Neural progenitor cell (in vitro differentiated cells): ENCODE measurements at regions not wholly inside any gene's neighbourhood (a gene's known extent, or its start where the extent isn't known, plus 50 kb on each side); places are given as distances from the start of the nearest gene placed in this dataset.

Source experiments
- DNase-seq: peaks from one replicate; pipeline ENCODE4 v3.0.0-alpha.2; 2016; ENCODE audit warnings: low spot score
- H2AFZ ChIP-seq: fragments of 200-600 bp; sonication (generic); replicated peaks from 2 replicates; pipeline ENCODE4 v1.6.1; 2016; ENCODE audit warnings: antibody characterized with exemption
- H3F3A ChIP-seq: fragments of 200-600 bp; sonication (generic); 2 replicates; pipeline ENCODE4 v1.6.1; 2016; ENCODE audit warnings: antibody characterized with exemption, low read depth
- H3K27ac ChIP-seq: fragments of 200-600 bp; sonication (generic); 2 replicates; pipeline ENCODE4 v1.5.1; 2016; ENCODE audit warnings: mild to moderate bottlenecking
- H3K27me3 ChIP-seq: fragments of 200-600 bp; sonication (generic); 2 replicates; pipeline ENCODE4 v1.6.1; 2016; ENCODE audit warnings: mild to moderate bottlenecking, moderate library complexity
- H3K36me3 ChIP-seq: fragments of 200-600 bp; sonication (generic); 2 replicates; pipeline ENCODE4 v1.5.1; 2016
- H3K4me1 ChIP-seq: fragments of 200-600 bp; sonication (generic); 2 replicates; pipeline ENCODE4 v1.6.1; 2016; ENCODE audit warnings: mixed run types
- H3K4me2 ChIP-seq: fragments of 200-600 bp; sonication (generic); 2 replicates; pipeline ENCODE4 v1.6.1; 2016
- H3K4me3 ChIP-seq: fragments of 200-600 bp; sonication (generic); 2 replicates; pipeline ENCODE4 v1.5.1; 2016
- H3K79me2 ChIP-seq: fragments of 200-600 bp; sonication (generic); 2 replicates; pipeline ENCODE4 v1.6.1; 2016; ENCODE audit warnings: low read depth
- H3K9ac ChIP-seq: fragments of 200-600 bp; sonication (generic); 2 replicates; pipeline ENCODE4 v1.6.1; 2016
- H3K9me3 ChIP-seq: fragments of 200-600 bp; sonication (generic); 2 replicates; pipeline ENCODE4 v1.5.1; 2016; ENCODE audit warnings: low read depth
- H4K20me1 ChIP-seq: fragments of 200-600 bp; sonication (generic); 2 replicates; pipeline ENCODE4 v1.6.1; 2016; ENCODE audit warnings: low read depth
- H3K27ac Mint-ChIP-seq: 3 replicates; pipeline ENCODE4 v1.8.0; 2021; ENCODE audit warnings: mixed read lengths
- H3K27me3 Mint-ChIP-seq: 2 replicates; pipeline ENCODE4 v1.8.0; 2022; ENCODE audit warnings: low read depth, mild to moderate bottlenecking, inconsistent platforms, moderate library complexity, mixed read lengths; ENCODE audit not compliant: insufficient read depth
- H3K36me3 Mint-ChIP-seq: 3 replicates; pipeline ENCODE4 v1.8.0; 2021; ENCODE audit warnings: mixed read lengths
- H3K4me1 Mint-ChIP-seq: 3 replicates; pipeline ENCODE4 v1.8.0; 2021; ENCODE audit warnings: mixed read lengths
- H3K4me3 Mint-ChIP-seq: 3 replicates; pipeline ENCODE4 v1.8.0; 2021; ENCODE audit warnings: mild to moderate bottlenecking, moderate library complexity, mixed read lengths
- H3K9me3 Mint-ChIP-seq: 3 replicates; pipeline ENCODE4 v1.8.0; 2020; ENCODE audit warnings: mixed read lengths
- EZH2 ChIP-seq: fragments of 200-600 bp; sonication (generic); IDR thresholded peaks from 2 replicates; pipeline ENCODE4 v1.6.1; 2017; ENCODE audit warnings: antibody characterized with exemption, mild to moderate bottlenecking, moderate library complexity
- EZH2phosphoT487 ChIP-seq: fragments of 200-600 bp; sonication (generic); IDR thresholded peaks from 2 replicates; pipeline ENCODE4 v1.6.1; 2017; ENCODE audit warnings: antibody characterized with exemption
- TF ChIP-seq, protein P1 (sequence below): fragments of 200-600 bp; sonication (generic); IDR thresholded peaks from 2 replicates; pipeline ENCODE4 v1.5.1; 2017; ENCODE audit warnings: antibody characterized with exemption, mild to moderate bottlenecking

- Mint-ChIP-seq H3K27ac (peak overlapping the region; percentile 37), H3K4me3 (no peak overlapping the region), H3K9me3 (no peaks in the 10 kb centered on the region), H3K36me3 (no peaks in the 10 kb centered on the region), H3K4me1 (peaks cover 15% of the 10 kb centered on the region), H3K27me3 (peaks cover 6% of the 10 kb centered on the region)
- no peak overlapping the region for H3K4me2 ChIP-seq
- no peaks in the 10 kb centered on the region for H3K9me3 ChIP-seq
- no peaks in the 10 kb centered on the region for H3K4me1 ChIP-seq
- no peak overlapping the region for H3K27ac ChIP-seq
- H3F3A ChIP-seq, result no peaks in the 10 kb centered on the region
- TF ChIP-seq, protein P1, sequence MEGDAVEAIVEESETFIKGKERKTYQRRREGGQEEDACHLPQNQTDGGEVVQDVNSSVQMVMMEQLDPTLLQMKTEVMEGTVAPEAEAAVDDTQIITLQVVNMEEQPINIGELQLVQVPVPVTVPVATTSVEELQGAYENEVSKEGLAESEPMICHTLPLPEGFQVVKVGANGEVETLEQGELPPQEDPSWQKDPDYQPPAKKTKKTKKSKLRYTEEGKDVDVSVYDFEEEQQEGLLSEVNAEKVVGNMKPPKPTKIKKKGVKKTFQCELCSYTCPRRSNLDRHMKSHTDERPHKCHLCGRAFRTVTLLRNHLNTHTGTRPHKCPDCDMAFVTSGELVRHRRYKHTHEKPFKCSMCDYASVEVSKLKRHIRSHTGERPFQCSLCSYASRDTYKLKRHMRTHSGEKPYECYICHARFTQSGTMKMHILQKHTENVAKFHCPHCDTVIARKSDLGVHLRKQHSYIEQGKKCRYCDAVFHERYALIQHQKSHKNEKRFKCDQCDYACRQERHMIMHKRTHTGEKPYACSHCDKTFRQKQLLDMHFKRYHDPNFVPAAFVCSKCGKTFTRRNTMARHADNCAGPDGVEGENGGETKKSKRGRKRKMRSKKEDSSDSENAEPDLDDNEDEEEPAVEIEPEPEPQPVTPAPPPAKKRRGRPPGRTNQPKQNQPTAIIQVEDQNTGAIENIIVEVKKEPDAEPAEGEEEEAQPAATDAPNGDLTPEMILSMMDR, result no peak
- TF ChIP-seq EZH2, result no peak
- no peak for TF ChIP-seq EZH2phosphoT487
- no peaks in the 10 kb centered on the region for H3K36me3 ChIP-seq
- H3K79me2 ChIP-seq, result no peaks in the 10 kb centered on the region
- DNase-seq, result no peak
- no peaks in the 10 kb centered on the region for H3K27me3 ChIP-seq
- H3K4me3 ChIP-seq, result no peak overlapping the region
- no peak overlapping the region for H3K9ac ChIP-seq
- no peak overlapping the region for H2AFZ ChIP-seq
- H4K20me1 ChIP-seq, result no peaks in the 10 kb centered on the region
Observed at GRCh38 chr11:112773264-112773663, 188.0 kb upstream of the NCAM1 start.

DNA sequence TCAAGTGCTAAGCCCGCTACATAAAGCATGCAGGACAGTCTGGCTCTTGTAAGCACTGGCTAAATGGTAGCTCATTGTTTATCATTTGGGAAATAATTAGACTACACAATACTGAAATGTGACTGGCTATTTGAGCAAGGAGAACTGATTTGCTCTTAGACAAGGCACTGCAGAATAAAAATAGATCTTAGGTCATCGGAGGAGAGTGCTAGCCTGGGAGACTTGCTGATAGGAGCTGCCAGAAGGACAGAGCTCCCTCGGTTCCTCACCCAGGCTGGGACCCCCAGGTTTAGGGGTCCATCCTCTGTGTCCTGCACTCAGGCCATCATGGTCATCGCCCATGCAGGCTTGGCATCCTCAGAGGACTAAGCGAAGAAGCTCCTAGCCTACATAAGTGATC lies 184.4 kb upstream of the NCAM1 start:
- no peak overlapping the region for H3K27ac ChIP-seq
- Mint-ChIP-seq H3K27me3 (peaks cover 2% of the 10 kb centered on the region), H3K36me3 (no peaks in the 10 kb centered on the region), H3K4me3 (no peak overlapping the region), H3K27ac (peak overlapping the region; percentile 28), H3K9me3 (no peaks in the 10 kb centered on the region), H3K4me1 (peaks cover 12% of the 10 kb centered on the region)
- no peak overlapping the region for H3K9ac ChIP-seq
- H3F3A ChIP-seq, result no peaks in the 10 kb centered on the region
- H2AFZ ChIP-seq, result no peak overlapping the region
- no peaks in the 10 kb centered on the region for H3K9me3 ChIP-seq
- peaks cover 6% of the 10 kb centered on the region for H3K4me1 ChIP-seq
- H3K4me2 ChIP-seq, result no peak overlapping the region
- H3K79me2 ChIP-seq, result no peaks in the 10 kb centered on the region
- H3K4me3 ChIP-seq, result no peak overlapping the region
- TF ChIP-seq EZH2phosphoT487 (no peak), EZH2 (no peak)
- TF ChIP-seq, protein P1, result no peak
- no peak for DNase-seq
- no peaks in the 10 kb centered on the region for H3K27me3 ChIP-seq
- H4K20me1 ChIP-seq, result no peaks in the 10 kb centered on the region
- H3K36me3 ChIP-seq, result no peaks in the 10 kb centered on the region

DNA sequence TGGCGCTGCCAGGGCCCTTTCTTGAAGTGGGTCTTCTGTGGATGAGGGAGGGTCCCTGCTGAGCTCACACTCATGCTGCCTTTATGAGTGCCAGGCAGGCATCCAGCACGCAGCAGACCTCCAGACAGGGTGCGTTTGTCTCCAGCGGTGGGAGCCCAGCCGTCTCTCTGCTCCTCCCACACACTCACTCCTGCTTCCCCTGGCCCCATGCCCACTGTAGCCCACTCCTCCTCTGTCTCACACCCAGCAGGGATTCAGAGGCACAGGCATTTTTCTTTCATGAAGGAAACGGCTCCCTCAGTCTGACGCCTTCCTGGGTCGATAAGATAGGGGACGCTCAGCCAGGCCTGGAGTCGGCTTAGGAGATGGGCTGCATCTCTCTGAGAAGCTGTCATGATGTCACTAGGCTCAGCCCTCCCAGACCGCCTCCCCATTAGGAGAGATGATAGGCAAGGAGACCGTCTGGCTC lies 183.9 kb upstream of the NCAM1 start:
- Histone ChIP-seq H3K4me1 (peaks cover 6% of the 10 kb centered on the region), H3K27ac (no peak overlapping the region), H3F3A (no peaks in the 10 kb centered on the region), H2AFZ (no peak overlapping the region), H3K36me3 (no peaks in the 10 kb centered on the region), H3K27me3 (no peaks in the 10 kb centered on the region), H4K20me1 (no peaks in the 10 kb centered on the region), H3K4me2 (no peak overlapping the region), H3K4me3 (no peak overlapping the region), H3K9ac (no peak overlapping the region), H3K9me3 (no peaks in the 10 kb centered on the region), H3K79me2 (no peaks in the 10 kb centered on the region)
- peaks cover 2% of the 10 kb centered on the region for H3K27me3 Mint-ChIP-seq
- no peaks in the 10 kb centered on the region for H3K36me3 Mint-ChIP-seq
- DNase-seq, result no peak
- H3K27ac Mint-ChIP-seq, result no peak overlapping the region
- no peaks in the 10 kb centered on the region for H3K9me3 Mint-ChIP-seq
- H3K4me1 Mint-ChIP-seq, result peaks cover 12% of the 10 kb centered on the region
- TF ChIP-seq, protein P1, result no peak
- no peak overlapping the region for H3K4me3 Mint-ChIP-seq
